ENCODE measurements at regions not wholly inside any gene's neighbourhood (a gene's known extent, or its start where the extent isn't known, plus 50 kb on each side); places are given as distances from the start of the nearest gene placed in this dataset.

- H3K4me2 ChIP-seq (ENCODE audit: insufficient read depth, low read length), result peak overlapping the region; percentile 10
- H3K9me3 ChIP-seq (replicated peaks; ENCODE audit: control insufficient read depth, insufficient read depth, low read length), result no peaks in the 10 kb centered on the region
- H3K27me3 ChIP-seq (ENCODE audit: control insufficient read depth in 2 of 2, insufficient read depth in 2 of 2, low read length in 2 of 2), result no peaks in the 10 kb centered on the region
- H3K27ac ChIP-seq (ENCODE audit: insufficient read depth, low read depth, low read length), result peak overlapping the region; percentile 65
- H3K4me1 ChIP-seq (ENCODE audit: control insufficient read depth, extremely low read depth, insufficient read depth, low read length), result peaks cover 12% of the 10 kb centered on the region
- TF ChIP-seq MYC (IDR thresholded peaks at IDR 0.05; ENCODE audit: low read depth, low read length) (no peak), GATA2 (IDR thresholded peaks at IDR 0.05; ENCODE audit: insufficient read depth, insufficient read length, low read depth, low read length) (peak; percentile 49), POLR2A (IDR thresholded peaks at IDR 0.05; ENCODE audit: low read depth, low read length) (no peak), JUN (IDR thresholded peaks at IDR 0.05; ENCODE audit: borderline replicate concordance, insufficient read depth, insufficient read length, low read depth) (peak; percentile 45), EZH2 (IDR thresholded peaks at IDR 0.05; ENCODE audit: borderline replicate concordance, low read depth, low read length, severe bottlenecking) (no peak), FOS (IDR thresholded peaks at IDR 0.05; ENCODE audit: borderline replicate concordance, insufficient read depth, low read length) (peak; percentile 76), POLR2AphosphoS5 (IDR thresholded peaks at IDR 0.05; ENCODE audit: insufficient read depth, low read depth, low read length) (no peak)
- TF ChIP-seq, protein P1, sequence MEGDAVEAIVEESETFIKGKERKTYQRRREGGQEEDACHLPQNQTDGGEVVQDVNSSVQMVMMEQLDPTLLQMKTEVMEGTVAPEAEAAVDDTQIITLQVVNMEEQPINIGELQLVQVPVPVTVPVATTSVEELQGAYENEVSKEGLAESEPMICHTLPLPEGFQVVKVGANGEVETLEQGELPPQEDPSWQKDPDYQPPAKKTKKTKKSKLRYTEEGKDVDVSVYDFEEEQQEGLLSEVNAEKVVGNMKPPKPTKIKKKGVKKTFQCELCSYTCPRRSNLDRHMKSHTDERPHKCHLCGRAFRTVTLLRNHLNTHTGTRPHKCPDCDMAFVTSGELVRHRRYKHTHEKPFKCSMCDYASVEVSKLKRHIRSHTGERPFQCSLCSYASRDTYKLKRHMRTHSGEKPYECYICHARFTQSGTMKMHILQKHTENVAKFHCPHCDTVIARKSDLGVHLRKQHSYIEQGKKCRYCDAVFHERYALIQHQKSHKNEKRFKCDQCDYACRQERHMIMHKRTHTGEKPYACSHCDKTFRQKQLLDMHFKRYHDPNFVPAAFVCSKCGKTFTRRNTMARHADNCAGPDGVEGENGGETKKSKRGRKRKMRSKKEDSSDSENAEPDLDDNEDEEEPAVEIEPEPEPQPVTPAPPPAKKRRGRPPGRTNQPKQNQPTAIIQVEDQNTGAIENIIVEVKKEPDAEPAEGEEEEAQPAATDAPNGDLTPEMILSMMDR (IDR thresholded peaks at IDR 0.05; ENCODE audit: extremely low read depth in 1 of 2, insufficient read depth in 1 of 2, low read depth in 1 of 2, low read length in 2 of 2), result no peak
- TF ChIP-seq, protein P2, sequence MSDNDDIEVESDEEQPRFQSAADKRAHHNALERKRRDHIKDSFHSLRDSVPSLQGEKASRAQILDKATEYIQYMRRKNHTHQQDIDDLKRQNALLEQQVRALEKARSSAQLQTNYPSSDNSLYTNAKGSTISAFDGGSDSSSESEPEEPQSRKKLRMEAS (IDR thresholded peaks at IDR 0.05; ENCODE audit: insufficient read depth, insufficient read length), result no peak
- H3K36me3 ChIP-seq (ENCODE audit: control insufficient read depth in 2 of 2, extremely low read depth in 1 of 2, insufficient read depth in 2 of 2, low read length in 2 of 2), result no peaks in the 10 kb centered on the region
- H2AFZ ChIP-seq (ENCODE audit: low read depth, low read length), result no peak overlapping the region
- ChIA-PET POLR2A (no interaction called here), CTCF (interaction anchor here (1.3 to 2.4 kb wide), 3 partner anchors 45 to 630 kb away, joined by 3 to 7 read pairs (median 7); no protein-coding TSS in a partner anchor)
- H3K9me1 ChIP-seq (replicated peaks; ENCODE audit: control insufficient read depth, extremely low read depth, insufficient read depth, low read length), result no peaks in the 10 kb centered on the region
- H3K4me3 ChIP-seq (replicated peaks in 1 of 3; ENCODE audit: insufficient read depth in 1 of 3, low read depth in 1 of 3, low read length in 3 of 3), result no peak overlapping the region
- H4K20me1 ChIP-seq (replicated peaks; ENCODE audit: control insufficient read depth, extremely low read depth, insufficient read depth, low read length), result no peaks in the 10 kb centered on the region
- dilution Hi-C loops (cut with MboI; ENCODE audit: extremely low pct_ligation_motif_present, low sequenced_read_pairs), result no loop called here
- H3K79me2 ChIP-seq (ENCODE audit: control insufficient read depth, insufficient read depth, low read length), result no peaks in the 10 kb centered on the region
- TSS peak; percentile 68 for BruUV-seq (replicated peaks)
- peak; percentile 68 for FAIRE-seq
- DNase-seq (ENCODE audit: low read depth, low spot score), result peak; percentile 62
- intact Hi-C loops (cut with micrococcal nuclease), result loop anchor here (1.0 kb wide), 3 partner anchors 11 to 1206 kb away; no protein-coding TSS in a partner anchor
- H3K9ac ChIP-seq (replicated peaks; ENCODE audit: extremely low read depth, insufficient read depth, low read length), result no peak overlapping the region
Measured at GRCh38 chr13:80972857-80973478, 632.0 kb upstream of the SPRY2 start.

All from endothelial cell of umbilical vein (primary cell).